RWPE2 (cell line): ENCODE measurements at regions not wholly inside any gene's neighbourhood (a gene's known extent, or its start where the extent isn't known, plus 50 kb on each side); places are given as distances from the start of the nearest gene placed in this dataset.
A peak's percentile ranks its signal among the peaks of the same experiment; 100 is the strongest.

Source experiments
- ATAC-seq: fragments of 200-7000 bp; cut with Tn5 transposase; 3 replicates; pipeline ENCODE4 v1.9.1; 2021; ENCODE audit warnings: low read depth
- DNase-seq: peaks from one replicate; pipeline ENCODE4 v3.0.0-alpha.2; 2020; ENCODE audit warnings: low spot score
- H3K27ac ChIP-seq: fragments of 450-650 bp; 2 replicates; pipeline ENCODE4 v1.5.1; 2017; ENCODE audit warnings: mild to moderate bottlenecking; ENCODE audit not compliant: poor library complexity, severe bottlenecking
- H3K27me3 ChIP-seq: fragments of 250-450 bp; sonication (Bioruptor Pico); 2 replicates; pipeline ENCODE4 v1.5.1; 2021; ENCODE audit warnings: mild to moderate bottlenecking, moderate library complexity; ENCODE audit not compliant: insufficient read depth, poor library complexity, severe bottlenecking
- H3K36me3 ChIP-seq: fragments of 250-450 bp; sonication (Bioruptor Pico); 2 replicates; pipeline ENCODE4 v1.5.1; 2020; ENCODE audit warnings: low read depth, mild to moderate bottlenecking, moderate library complexity
- H3K4me1 ChIP-seq: fragments of 250-450 bp; sonication (Bioruptor Pico); 2 replicates; pipeline ENCODE4 v1.5.1; 2021; ENCODE audit warnings: mild to moderate bottlenecking, moderate library complexity; ENCODE audit not compliant: insufficient read depth, poor library complexity, severe bottlenecking
- H3K4me3 ChIP-seq: fragments of 250-450 bp; sonication (Bioruptor Pico); 2 replicates; pipeline ENCODE4 v1.5.1; 2021; ENCODE audit warnings: mild to moderate bottlenecking, moderate library complexity; ENCODE audit not compliant: severe bottlenecking
- H3K9me3 ChIP-seq: fragments of 250-450 bp; sonication (Bioruptor Pico); 2 replicates; pipeline ENCODE4 v1.5.1; 2021; ENCODE audit warnings: mild to moderate bottlenecking, moderate library complexity; ENCODE audit not compliant: severe bottlenecking
- TF ChIP-seq, protein P1 (sequence below): fragments of 450-650 bp; IDR thresholded peaks from one replicate; pipeline ENCODE4 v1.5.1; 2017; ENCODE audit warnings: mild to moderate bottlenecking, moderate library complexity; ENCODE audit not compliant: poor library complexity, severe bottlenecking

DNA sequence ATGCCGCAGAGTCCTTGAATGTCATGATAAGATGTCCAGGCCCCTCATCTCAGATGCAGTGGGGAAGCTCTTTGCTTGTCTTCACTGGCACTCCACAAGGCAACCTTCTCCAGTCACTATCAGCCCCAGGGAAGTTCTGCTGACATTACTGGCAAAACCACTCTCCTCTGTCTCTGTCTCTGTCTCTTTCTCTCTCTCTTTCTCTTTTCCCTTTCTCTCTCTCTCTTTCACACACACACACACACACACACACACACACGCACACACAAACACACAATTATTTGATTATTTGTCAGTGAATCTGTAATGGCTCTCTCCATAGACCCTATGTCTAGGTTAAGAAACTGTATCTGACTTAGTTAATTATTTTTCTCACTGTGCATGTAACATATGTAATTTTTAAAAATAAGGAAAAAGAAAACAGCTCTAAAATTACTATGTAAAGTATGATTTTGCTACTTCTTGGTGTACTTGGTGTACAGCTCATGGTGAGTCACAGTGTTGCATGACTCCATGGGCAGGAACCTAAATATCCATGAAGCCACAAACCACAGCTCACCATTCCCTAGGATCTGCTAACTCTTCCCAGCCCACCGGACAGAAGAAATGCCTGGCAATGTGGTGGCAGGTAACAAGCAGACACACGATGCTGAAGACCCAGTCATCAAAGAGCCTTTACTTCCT is 594.9 kb upstream of the ID2 start:
- TF ChIP-seq, protein P1, sequence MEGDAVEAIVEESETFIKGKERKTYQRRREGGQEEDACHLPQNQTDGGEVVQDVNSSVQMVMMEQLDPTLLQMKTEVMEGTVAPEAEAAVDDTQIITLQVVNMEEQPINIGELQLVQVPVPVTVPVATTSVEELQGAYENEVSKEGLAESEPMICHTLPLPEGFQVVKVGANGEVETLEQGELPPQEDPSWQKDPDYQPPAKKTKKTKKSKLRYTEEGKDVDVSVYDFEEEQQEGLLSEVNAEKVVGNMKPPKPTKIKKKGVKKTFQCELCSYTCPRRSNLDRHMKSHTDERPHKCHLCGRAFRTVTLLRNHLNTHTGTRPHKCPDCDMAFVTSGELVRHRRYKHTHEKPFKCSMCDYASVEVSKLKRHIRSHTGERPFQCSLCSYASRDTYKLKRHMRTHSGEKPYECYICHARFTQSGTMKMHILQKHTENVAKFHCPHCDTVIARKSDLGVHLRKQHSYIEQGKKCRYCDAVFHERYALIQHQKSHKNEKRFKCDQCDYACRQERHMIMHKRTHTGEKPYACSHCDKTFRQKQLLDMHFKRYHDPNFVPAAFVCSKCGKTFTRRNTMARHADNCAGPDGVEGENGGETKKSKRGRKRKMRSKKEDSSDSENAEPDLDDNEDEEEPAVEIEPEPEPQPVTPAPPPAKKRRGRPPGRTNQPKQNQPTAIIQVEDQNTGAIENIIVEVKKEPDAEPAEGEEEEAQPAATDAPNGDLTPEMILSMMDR = no peak
- peak overlapping the region; percentile 25 for H3K27ac ChIP-seq
- H3K4me1 ChIP-seq = peaks cover 20% of the 10 kb centered on the region
- H3K27me3 ChIP-seq = no peaks in the 10 kb centered on the region
- no peaks in the 10 kb centered on the region for H3K9me3 ChIP-seq
- no peak overlapping the region for H3K4me3 ChIP-seq
- ATAC-seq (peak; percentile 92), DNase-seq (peak; percentile 62)
- H3K36me3 ChIP-seq = no peaks in the 10 kb centered on the region

DNA sequence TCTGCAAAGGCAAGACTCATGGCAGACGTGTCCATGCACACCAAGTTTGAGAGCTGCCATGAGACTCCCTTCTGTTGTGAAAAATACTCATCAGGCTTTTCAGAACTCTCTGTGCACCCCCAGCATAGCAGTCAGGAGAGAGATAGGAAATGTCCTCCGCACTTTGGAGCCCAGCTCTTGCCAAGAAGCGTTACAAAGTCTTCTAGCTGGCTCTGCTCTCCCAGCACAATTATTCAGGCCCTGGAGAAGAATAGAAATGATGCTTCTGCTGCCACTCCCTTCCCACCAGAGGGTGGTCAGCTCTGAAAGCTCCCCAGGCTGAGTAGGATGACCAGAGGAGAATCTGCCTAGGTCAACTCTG is 594.4 kb upstream of the ID2 start:
- H3K4me1 ChIP-seq = peaks cover 20% of the 10 kb centered on the region
- DNase-seq = no peak
- no peak overlapping the region for H3K4me3 ChIP-seq
- H3K9me3 ChIP-seq = no peaks in the 10 kb centered on the region
- no peak for ATAC-seq
- no peaks in the 10 kb centered on the region for H3K36me3 ChIP-seq
- no peaks in the 10 kb centered on the region for H3K27me3 ChIP-seq
- H3K27ac ChIP-seq = peak overlapping the region; percentile 25
- TF ChIP-seq, protein P1 = no peak

DNA sequence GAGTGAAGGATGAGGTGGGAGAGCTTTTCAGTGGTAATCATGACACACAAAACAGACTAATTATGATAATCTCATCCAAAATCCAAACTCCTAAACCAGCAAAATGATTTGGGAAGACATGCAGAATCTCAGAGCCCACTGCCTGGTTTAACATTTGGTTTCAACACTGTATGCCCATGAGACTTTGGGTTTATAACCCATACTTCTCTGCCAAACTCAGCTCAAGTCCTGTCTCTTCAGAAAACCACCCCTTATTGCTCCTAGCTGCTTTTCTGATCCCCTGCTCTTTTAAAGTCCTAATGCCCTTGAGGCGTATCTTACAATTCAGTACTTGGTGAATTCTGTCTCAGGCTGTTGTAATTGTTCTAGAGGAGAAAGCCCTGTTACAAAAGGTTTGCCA is 593.0 kb upstream of the ID2 start:
- Histone ChIP-seq H3K36me3 (no peaks in the 10 kb centered on the region), H3K27ac (no peak overlapping the region), H3K4me3 (no peak overlapping the region), H3K27me3 (no peaks in the 10 kb centered on the region), H3K9me3 (no peaks in the 10 kb centered on the region), H3K4me1 (peaks cover 20% of the 10 kb centered on the region)
- TF ChIP-seq, protein P1 = no peak
- ATAC-seq = no peak
- DNase-seq = no peak

DNA sequence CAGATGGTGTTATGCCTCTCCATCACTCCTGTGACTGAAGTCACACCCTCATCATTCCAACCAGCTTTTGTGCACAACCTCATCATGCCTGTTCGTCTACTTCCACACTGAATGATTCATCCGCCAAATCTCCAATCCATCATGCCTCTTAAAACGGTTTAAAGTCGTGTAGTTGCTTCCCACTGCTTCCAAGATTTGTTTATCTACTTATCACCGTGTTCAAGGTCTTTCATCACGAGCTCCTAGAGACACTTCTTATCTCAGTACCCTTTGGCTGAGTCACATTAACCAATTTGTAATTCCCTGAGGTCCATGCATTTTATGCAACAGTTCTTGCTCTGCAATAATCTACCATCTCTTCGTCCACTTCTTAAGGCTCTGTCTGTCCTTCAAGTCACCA is 592.3 kb upstream of the ID2 start:
- ATAC-seq = no peak

More for the DNA sequence above, 592.3 kb upstream of the ID2 start:
- H3K4me1 ChIP-seq = peaks cover 20% of the 10 kb centered on the region
- DNase-seq = no peak
- TF ChIP-seq, protein P1 = no peak
- no peaks in the 10 kb centered on the region for H3K27me3 ChIP-seq
- no peak overlapping the region for H3K27ac ChIP-seq
- H3K4me3 ChIP-seq = no peak overlapping the region
- H3K9me3 ChIP-seq = no peaks in the 10 kb centered on the region
- no peaks in the 10 kb centered on the region for H3K36me3 ChIP-seq
